HCT116 (cell line): ENCODE measurements at regions not wholly inside any gene's neighbourhood (a gene's known extent, or its start where the extent isn't known, plus 50 kb on each side); places are given as distances from the start of the nearest gene placed in this dataset.

Experiments used
- ATAC-seq: fragments of 200-7000 bp; cut with Tn5 transposase; 2 replicates; pipeline ENCODE4 v1.9.1; 2020; ENCODE audit warnings: mild to moderate bottlenecking, moderate library complexity
- BruUV-seq: library from RNA; stranded (reverse); fragments of 400-500 nt; replicated peaks from 2 replicates; lab custom pipeline; 2021; lab: Mats Ljungman, UMichigan
- CTCF ChIA-PET: fragments of 300-600 bp; sonication (Branson Sonifier 250); formaldehyde crosslinking; loops from one replicate; lab custom pipeline; 2021; ENCODE audit warnings: antibody characterized with exemption; lab: Charles Lee
- POLR2A ChIA-PET: fragments of 300-600, 350-600 bp; sonication (Branson Sonifier 250); formaldehyde crosslinking; loops from one replicate; lab custom pipeline; 2021; ENCODE audit warnings: antibody characterized with exemption; lab: Charles Lee
- RAD21 ChIA-PET, 2 experiments: fragments of 300-600 bp; sonication (Branson Sonifier 250); formaldehyde crosslinking; loops; one replicate each; lab custom pipeline; 2023; ENCODE audit warnings: low total read pairs in 2 of 2; ENCODE audit not compliant: uncharacterized antibody in 2 of 2, unreplicated experiment in 2 of 2, low non-redundant PET in 1 of 2; lab: Charles Lee
- DNase-seq: peaks from one replicate; pipeline ENCODE4 v3.0.0-alpha.2; 2010; ENCODE audit warnings: low read depth, low spot score
- H2AFZ ChIP-seq: fragments of 200-600 bp; shearing (Covaris generic), sonication (generic); 2 replicates; pipeline ENCODE4 v1.6.1; 2017; ENCODE audit warnings: low read depth, mixed run types, mixed read lengths, antibody characterized with exemption, low read length; ENCODE audit not compliant: poor library complexity, severe bottlenecking
- H3K27ac ChIP-seq: 2 replicates; pipeline ENCODE4 v1.5.1; 2012; ENCODE audit warnings: low read depth, low read length
- H3K27me3 ChIP-seq: fragments of 200-600 bp; sonication (generic); 2 replicates; pipeline ENCODE4 v1.6.1; 2016; ENCODE audit warnings: mixed run types, low read length, mixed read lengths; ENCODE audit not compliant: insufficient read depth
- H3K36me3 ChIP-seq, 2 experiments: fragments of 200-500 bp in 1 of 2; fragments of 200-600 bp in 1 of 2; sonication (Bioruptor generic) in 1 of 2; sonication (generic) in 1 of 2; 2 replicates each; pipeline versions ENCODE4 v1.5.1 to v1.6.1; 2014 to 2016; ENCODE audit warnings: low read length in 2 of 2, inconsistent platforms in 1 of 2, mixed read lengths in 1 of 2, mixed run types in 1 of 2; ENCODE audit not compliant: insufficient read depth in 2 of 2, control insufficient read depth in 1 of 2
- H3K4me1 ChIP-seq, 2 experiments: fragments of 200-600 bp in 1 of 2; sonication (generic) in 1 of 2; 2 replicates each; pipeline versions ENCODE4 v1.5.1 to v1.6.1; 2012 to 2017; ENCODE audit warnings: low read length in 2 of 2, inconsistent platforms in 1 of 2, mild to moderate bottlenecking in 1 of 2, mixed read lengths in 1 of 2, mixed run types in 1 of 2, moderate library complexity in 1 of 2; ENCODE audit not compliant: insufficient read depth in 2 of 2, control insufficient read depth in 1 of 2
- H3K4me2 ChIP-seq: fragments of 200-600 bp; sonication (generic); 2 replicates; pipeline ENCODE4 v1.6.1; 2017; ENCODE audit warnings: mixed run types, low read length, mixed read lengths
- H3K4me3 ChIP-seq, 2 experiments: fragments of 200-600 bp in 1 of 2; sonication (generic) in 1 of 2; replicated peaks in 1 of 2; 2 replicates each; pipeline ENCODE4 v1.5.1; 2011 to 2016; ENCODE audit warnings: low read length in 2 of 2, control low read depth in 1 of 2, low read depth in 1 of 2, mild to moderate bottlenecking in 1 of 2, mixed read lengths in 1 of 2, mixed run types in 1 of 2
- H3K79me2 ChIP-seq: fragments of 200-600 bp; sonication (generic); 2 replicates; pipeline ENCODE4 v1.6.1; 2017; ENCODE audit warnings: mild to moderate bottlenecking, mixed run types, low read length, moderate library complexity, mixed read lengths; ENCODE audit not compliant: insufficient read depth
- H3K9ac ChIP-seq: fragments of 200-600 bp; sonication (generic); 2 replicates; pipeline ENCODE4 v1.6.1; 2016; ENCODE audit warnings: low read length, mixed read lengths
- H3K9me2 ChIP-seq: fragments of 200-600 bp; sonication (generic), shearing (Covaris generic); 2 replicates; pipeline ENCODE4 v1.6.1; 2017; ENCODE audit warnings: mixed run types, mild to moderate bottlenecking, moderate library complexity; ENCODE audit not compliant: insufficient read depth
- H3K9me3 ChIP-seq, 2 experiments: fragments of 200-500 bp in 1 of 2; fragments of 200-600 bp in 1 of 2; sonication (Bioruptor generic) in 1 of 2; sonication (generic) in 1 of 2; 2 replicates each; pipeline ENCODE4 v1.6.1; 2014 to 2017; ENCODE audit warnings: low read length in 2 of 2, mixed read lengths in 2 of 2, inconsistent platforms in 1 of 2, low read depth in 1 of 2, mild to moderate bottlenecking in 1 of 2, mixed run types in 1 of 2, moderate library complexity in 1 of 2; ENCODE audit not compliant: control insufficient read depth in 1 of 2, insufficient read depth in 1 of 2
- H4K20me1 ChIP-seq: fragments of 200-600 bp; sonication (generic), shearing (Covaris generic); 2 replicates; pipeline ENCODE4 v1.6.1; 2017; ENCODE audit warnings: mixed run types, mild to moderate bottlenecking, moderate library complexity; ENCODE audit not compliant: insufficient read depth
- CBX3 ChIP-seq: IDR thresholded peaks from 2 replicates; pipeline ENCODE4 v1.6.1; 2012; ENCODE audit warnings: low read depth
- CEBPB ChIP-seq: IDR thresholded peaks from 2 replicates; pipeline ENCODE4 v1.6.1; 2012; ENCODE audit warnings: low read depth
- EGR1 ChIP-seq: IDR thresholded peaks from 2 replicates; pipeline ENCODE4 v1.6.1; 2012; ENCODE audit warnings: low read depth
- ELF1 ChIP-seq: IDR thresholded peaks from 2 replicates; pipeline ENCODE4 v1.6.1; 2012; ENCODE audit warnings: low read depth, borderline replicate concordance
- EZH2 ChIP-seq: fragments of 200-600 bp; sonication (generic); IDR thresholded peaks from 2 replicates; pipeline ENCODE4 v1.6.1; 2017; ENCODE audit warnings: antibody characterized with exemption, mixed run types
- EZH2phosphoT487 ChIP-seq: fragments of 200-600 bp; IDR thresholded peaks from 2 replicates; pipeline ENCODE4 v1.6.1; 2018; ENCODE audit warnings: antibody characterized with exemption, borderline replicate concordance
- FOSL1 ChIP-seq: IDR thresholded peaks from 2 replicates; pipeline ENCODE4 v1.6.1; 2012; ENCODE audit warnings: low read depth
- JUND ChIP-seq: IDR thresholded peaks from 2 replicates; pipeline ENCODE4 v1.6.1; 2012
- POLR2A ChIP-seq: IDR thresholded peaks from 2 replicates; pipeline ENCODE4 v1.7.0; 2011; ENCODE audit warnings: borderline replicate concordance; ENCODE audit not compliant: insufficient read depth, insufficient read length; ENCODE audit errors: extremely low read depth
- POLR2AphosphoS5 ChIP-seq: IDR thresholded peaks from 2 replicates; pipeline ENCODE4 v1.6.1; 2011; ENCODE audit warnings: mild to moderate bottlenecking, low read depth, low read length, moderate library complexity
- SP1 ChIP-seq: IDR thresholded peaks from 2 replicates; pipeline ENCODE4 v1.6.1; 2012; ENCODE audit warnings: low read depth
- TCF7L2 ChIP-seq: IDR thresholded peaks from 2 replicates; pipeline ENCODE4 v1.7.0; 2011; ENCODE audit warnings: borderline replicate concordance, inconsistent platforms; ENCODE audit not compliant: insufficient read depth, insufficient read length; ENCODE audit errors: extremely low read depth
- YY1 ChIP-seq: IDR thresholded peaks from 2 replicates; pipeline ENCODE4 v1.6.1; 2011; ENCODE audit warnings: low read length, low read depth, moderate library complexity, mild to moderate bottlenecking; ENCODE audit not compliant: insufficient replicate concordance; ENCODE audit errors: extremely low read depth
- ZFX ChIP-seq: fragments of 450-650 bp; IDR thresholded peaks from 2 replicates; pipeline ENCODE4 v1.6.1; 2017
- ZNF274 ChIP-seq: fragments of 200-500 bp; sonication (Bioruptor generic); IDR thresholded peaks from 2 replicates; pipeline ENCODE4 v1.6.1; 2014; ENCODE audit warnings: mild to moderate bottlenecking, low read depth, low read length, inconsistent platforms
- intact Hi-C: fragments of 100-400 bp; cut with micrococcal nuclease; formaldehyde crosslinking; loops from 2 replicates; pipeline ENCODE4 v1.10.0; 2022
- TF ChIP-seq, protein P1 (sequence below): IDR thresholded peaks from 2 replicates; pipeline ENCODE4 v1.6.1; 2012; ENCODE audit warnings: low read depth
- TF ChIP-seq, protein P2 (sequence below): IDR thresholded peaks from 2 replicates; pipeline ENCODE4 v1.6.1; 2012
- TF ChIP-seq, protein P3 (sequence below), 3 experiments: fragments of 200-600 bp in 1 of 3; sonication (generic) in 1 of 3; IDR thresholded peaks in 2 of 3; conservative IDR thresholded peaks in 1 of 3; 2 replicates each; pipeline ENCODE4 v1.5.1; 2012 to 2017; ENCODE audit warnings: low read depth in 2 of 3, low read length in 2 of 3, antibody characterized with exemption in 1 of 3, borderline replicate concordance in 1 of 3, control low read depth in 1 of 3, mild to moderate bottlenecking in 1 of 3, mixed read lengths in 1 of 3, mixed run types in 1 of 3, moderate library complexity in 1 of 3; ENCODE audit not compliant: insufficient read depth in 1 of 3
- TF ChIP-seq, protein P4 (sequence below): IDR thresholded peaks from 2 replicates; pipeline ENCODE4 v1.6.1; 2012
- TF ChIP-seq, protein P5 (sequence below): IDR thresholded peaks from 2 replicates; pipeline ENCODE4 v1.6.1; 2011; ENCODE audit warnings: mild to moderate bottlenecking, low read length, moderate library complexity; ENCODE audit not compliant: insufficient replicate concordance; ENCODE audit errors: extremely low read depth

DNA sequence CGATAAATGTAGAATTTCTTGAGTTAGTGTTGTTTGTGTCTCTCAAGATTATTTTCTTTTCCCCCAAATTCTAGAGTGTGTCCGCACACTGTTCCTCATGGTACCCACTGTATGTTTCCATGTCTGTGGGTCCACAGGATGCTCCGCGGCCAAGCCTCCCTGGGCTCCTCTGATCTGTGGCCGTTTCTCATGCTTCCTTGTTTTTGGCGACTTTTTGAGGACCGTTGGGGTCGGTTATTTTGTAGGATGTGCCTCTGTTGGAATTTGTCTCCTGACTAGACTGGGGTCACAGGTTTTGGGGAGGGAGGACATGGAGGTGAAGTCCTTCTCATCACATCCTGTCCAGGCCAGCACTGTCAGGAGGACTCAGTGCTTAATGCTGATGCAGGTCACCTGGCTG is 140.0 kb downstream of the LAT start:
- Histone ChIP-seq H3K4me3 (no peak overlapping the region), H3K9me2 (no peaks in the 10 kb centered on the region), H3K4me1 (no peaks in the 10 kb centered on the region), H3K79me2 (no peaks in the 10 kb centered on the region), H4K20me1 (no peaks in the 10 kb centered on the region), H3K27ac (no peak overlapping the region), H3K36me3 (no peaks in the 10 kb centered on the region), H3K9me3 (no peaks in the 10 kb centered on the region), H3K4me2 (no peak overlapping the region), H2AFZ (no peak overlapping the region), H3K9ac (no peak overlapping the region), H3K27me3 (no peaks in the 10 kb centered on the region)
- DNase-seq, result no peak
- TF ChIP-seq ELF1 (no peak), CBX3 (no peak), POLR2AphosphoS5 (no peak), ZNF274 (no peak), POLR2A (no peak), ZFX (no peak), EZH2 (no peak), TCF7L2 (no peak), EGR1 (no peak), YY1 (no peak), FOSL1 (no peak), EZH2phosphoT487 (no peak), JUND (no peak), CEBPB (no peak), SP1 (no peak)
- TF ChIP-seq, protein P1, sequence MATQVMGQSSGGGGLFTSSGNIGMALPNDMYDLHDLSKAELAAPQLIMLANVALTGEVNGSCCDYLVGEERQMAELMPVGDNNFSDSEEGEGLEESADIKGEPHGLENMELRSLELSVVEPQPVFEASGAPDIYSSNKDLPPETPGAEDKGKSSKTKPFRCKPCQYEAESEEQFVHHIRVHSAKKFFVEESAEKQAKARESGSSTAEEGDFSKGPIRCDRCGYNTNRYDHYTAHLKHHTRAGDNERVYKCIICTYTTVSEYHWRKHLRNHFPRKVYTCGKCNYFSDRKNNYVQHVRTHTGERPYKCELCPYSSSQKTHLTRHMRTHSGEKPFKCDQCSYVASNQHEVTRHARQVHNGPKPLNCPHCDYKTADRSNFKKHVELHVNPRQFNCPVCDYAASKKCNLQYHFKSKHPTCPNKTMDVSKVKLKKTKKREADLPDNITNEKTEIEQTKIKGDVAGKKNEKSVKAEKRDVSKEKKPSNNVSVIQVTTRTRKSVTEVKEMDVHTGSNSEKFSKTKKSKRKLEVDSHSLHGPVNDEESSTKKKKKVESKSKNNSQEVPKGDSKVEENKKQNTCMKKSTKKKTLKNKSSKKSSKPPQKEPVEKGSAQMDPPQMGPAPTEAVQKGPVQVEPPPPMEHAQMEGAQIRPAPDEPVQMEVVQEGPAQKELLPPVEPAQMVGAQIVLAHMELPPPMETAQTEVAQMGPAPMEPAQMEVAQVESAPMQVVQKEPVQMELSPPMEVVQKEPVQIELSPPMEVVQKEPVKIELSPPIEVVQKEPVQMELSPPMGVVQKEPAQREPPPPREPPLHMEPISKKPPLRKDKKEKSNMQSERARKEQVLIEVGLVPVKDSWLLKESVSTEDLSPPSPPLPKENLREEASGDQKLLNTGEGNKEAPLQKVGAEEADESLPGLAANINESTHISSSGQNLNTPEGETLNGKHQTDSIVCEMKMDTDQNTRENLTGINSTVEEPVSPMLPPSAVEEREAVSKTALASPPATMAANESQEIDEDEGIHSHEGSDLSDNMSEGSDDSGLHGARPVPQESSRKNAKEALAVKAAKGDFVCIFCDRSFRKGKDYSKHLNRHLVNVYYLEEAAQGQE, result no peak
- TF ChIP-seq, protein P2, sequence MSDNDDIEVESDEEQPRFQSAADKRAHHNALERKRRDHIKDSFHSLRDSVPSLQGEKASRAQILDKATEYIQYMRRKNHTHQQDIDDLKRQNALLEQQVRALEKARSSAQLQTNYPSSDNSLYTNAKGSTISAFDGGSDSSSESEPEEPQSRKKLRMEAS, result no peak
- TF ChIP-seq, protein P3, sequence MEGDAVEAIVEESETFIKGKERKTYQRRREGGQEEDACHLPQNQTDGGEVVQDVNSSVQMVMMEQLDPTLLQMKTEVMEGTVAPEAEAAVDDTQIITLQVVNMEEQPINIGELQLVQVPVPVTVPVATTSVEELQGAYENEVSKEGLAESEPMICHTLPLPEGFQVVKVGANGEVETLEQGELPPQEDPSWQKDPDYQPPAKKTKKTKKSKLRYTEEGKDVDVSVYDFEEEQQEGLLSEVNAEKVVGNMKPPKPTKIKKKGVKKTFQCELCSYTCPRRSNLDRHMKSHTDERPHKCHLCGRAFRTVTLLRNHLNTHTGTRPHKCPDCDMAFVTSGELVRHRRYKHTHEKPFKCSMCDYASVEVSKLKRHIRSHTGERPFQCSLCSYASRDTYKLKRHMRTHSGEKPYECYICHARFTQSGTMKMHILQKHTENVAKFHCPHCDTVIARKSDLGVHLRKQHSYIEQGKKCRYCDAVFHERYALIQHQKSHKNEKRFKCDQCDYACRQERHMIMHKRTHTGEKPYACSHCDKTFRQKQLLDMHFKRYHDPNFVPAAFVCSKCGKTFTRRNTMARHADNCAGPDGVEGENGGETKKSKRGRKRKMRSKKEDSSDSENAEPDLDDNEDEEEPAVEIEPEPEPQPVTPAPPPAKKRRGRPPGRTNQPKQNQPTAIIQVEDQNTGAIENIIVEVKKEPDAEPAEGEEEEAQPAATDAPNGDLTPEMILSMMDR (IDR thresholded peaks at IDR 0.05 in 2 of 3, conservative IDR thresholded peaks at IDR 0.05 in 1 of 3; ENCODE audit: borderline replicate concordance in 1 of 3, insufficient read depth in 1 of 3, low read depth in 2 of 3, low read length in 2 of 3), result no peak
- TF ChIP-seq, protein P4, sequence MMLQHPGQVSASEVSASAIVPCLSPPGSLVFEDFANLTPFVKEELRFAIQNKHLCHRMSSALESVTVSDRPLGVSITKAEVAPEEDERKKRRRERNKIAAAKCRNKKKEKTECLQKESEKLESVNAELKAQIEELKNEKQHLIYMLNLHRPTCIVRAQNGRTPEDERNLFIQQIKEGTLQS, result no peak
- TF ChIP-seq, protein P5, sequence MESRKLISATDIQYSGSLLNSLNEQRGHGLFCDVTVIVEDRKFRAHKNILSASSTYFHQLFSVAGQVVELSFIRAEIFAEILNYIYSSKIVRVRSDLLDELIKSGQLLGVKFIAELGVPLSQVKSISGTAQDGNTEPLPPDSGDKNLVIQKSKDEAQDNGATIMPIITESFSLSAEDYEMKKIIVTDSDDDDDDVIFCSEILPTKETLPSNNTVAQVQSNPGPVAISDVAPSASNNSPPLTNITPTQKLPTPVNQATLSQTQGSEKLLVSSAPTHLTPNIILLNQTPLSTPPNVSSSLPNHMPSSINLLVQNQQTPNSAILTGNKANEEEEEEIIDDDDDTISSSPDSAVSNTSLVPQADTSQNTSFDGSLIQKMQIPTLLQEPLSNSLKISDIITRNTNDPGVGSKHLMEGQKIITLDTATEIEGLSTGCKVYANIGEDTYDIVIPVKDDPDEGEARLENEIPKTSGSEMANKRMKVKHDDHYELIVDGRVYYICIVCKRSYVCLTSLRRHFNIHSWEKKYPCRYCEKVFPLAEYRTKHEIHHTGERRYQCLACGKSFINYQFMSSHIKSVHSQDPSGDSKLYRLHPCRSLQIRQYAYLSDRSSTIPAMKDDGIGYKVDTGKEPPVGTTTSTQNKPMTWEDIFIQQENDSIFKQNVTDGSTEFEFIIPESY, result no peak
- no peak for ATAC-seq
- CTCF ChIA-PET, result no interaction called here
- RAD21 ChIA-PET, result no interaction called here
- BruUV-seq, result no TSS peak
- intact Hi-C loops, result no loop called here
- POLR2A ChIA-PET, result no interaction called here
